ENCODE measurements at regions not wholly inside any gene's neighbourhood (a gene's known extent, or its start where the extent isn't known, plus 50 kb on each side); places are given as distances from the start of the nearest gene placed in this dataset.

DNA sequence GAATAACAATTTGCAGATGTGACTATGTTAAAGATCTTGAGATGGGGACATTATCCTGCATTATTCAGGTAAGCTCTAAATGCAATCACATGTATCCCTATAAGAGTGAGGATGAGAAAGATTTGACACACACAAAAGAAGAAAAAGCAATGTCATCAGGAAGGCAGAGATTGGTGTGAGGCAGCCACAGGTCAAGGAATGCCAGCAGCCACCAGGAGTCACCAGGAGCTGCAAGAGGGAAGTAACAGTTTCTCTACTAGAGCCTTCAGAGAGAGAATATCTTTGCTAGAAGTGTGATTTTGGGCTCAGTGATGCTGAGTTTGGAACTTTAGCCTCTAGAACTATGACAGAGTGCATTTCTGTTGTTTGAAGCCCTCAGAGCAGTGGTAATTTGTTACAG, 700.3 kb upstream of the SEMA3D start:
- no peak for TF ChIP-seq POLR2A (conservative IDR thresholded peaks at IDR 0.05)
- TF ChIP-seq, protein P1, sequence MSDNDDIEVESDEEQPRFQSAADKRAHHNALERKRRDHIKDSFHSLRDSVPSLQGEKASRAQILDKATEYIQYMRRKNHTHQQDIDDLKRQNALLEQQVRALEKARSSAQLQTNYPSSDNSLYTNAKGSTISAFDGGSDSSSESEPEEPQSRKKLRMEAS (CRISPR knock-in tag; IDR thresholded peaks at IDR 0.05): no peak
- TF ChIP-seq MAFK (IDR thresholded peaks at IDR 0.05; ENCODE audit: low read length): no peak
- TF ChIP-seq POU5F1 (IDR thresholded peaks at IDR 0.05; ENCODE audit: borderline replicate concordance, low read depth, low read length, partially characterized antibody): no peak
- no peak for TF ChIP-seq ZNF79 (CRISPR knock-in tag; IDR thresholded peaks at IDR 0.05; ENCODE audit: low read depth)
- TF ChIP-seq, protein P2, sequence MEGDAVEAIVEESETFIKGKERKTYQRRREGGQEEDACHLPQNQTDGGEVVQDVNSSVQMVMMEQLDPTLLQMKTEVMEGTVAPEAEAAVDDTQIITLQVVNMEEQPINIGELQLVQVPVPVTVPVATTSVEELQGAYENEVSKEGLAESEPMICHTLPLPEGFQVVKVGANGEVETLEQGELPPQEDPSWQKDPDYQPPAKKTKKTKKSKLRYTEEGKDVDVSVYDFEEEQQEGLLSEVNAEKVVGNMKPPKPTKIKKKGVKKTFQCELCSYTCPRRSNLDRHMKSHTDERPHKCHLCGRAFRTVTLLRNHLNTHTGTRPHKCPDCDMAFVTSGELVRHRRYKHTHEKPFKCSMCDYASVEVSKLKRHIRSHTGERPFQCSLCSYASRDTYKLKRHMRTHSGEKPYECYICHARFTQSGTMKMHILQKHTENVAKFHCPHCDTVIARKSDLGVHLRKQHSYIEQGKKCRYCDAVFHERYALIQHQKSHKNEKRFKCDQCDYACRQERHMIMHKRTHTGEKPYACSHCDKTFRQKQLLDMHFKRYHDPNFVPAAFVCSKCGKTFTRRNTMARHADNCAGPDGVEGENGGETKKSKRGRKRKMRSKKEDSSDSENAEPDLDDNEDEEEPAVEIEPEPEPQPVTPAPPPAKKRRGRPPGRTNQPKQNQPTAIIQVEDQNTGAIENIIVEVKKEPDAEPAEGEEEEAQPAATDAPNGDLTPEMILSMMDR (IDR thresholded peaks at IDR 0.05 in 2 of 3, conservative IDR thresholded peaks at IDR 0.05 in 1 of 3; ENCODE audit: insufficient read depth in 2 of 3, low read depth in 1 of 3, low read length in 3 of 3): no peak

Measured in K562 (cell line).